Neural cell (in vitro differentiated cells): ENCODE measurements at regions not wholly inside any gene's neighbourhood (a gene's known extent, or its start where the extent isn't known, plus 50 kb on each side); places are given as distances from the start of the nearest gene placed in this dataset.

Source experiments
- H2AFZ ChIP-seq: fragments of 200-600, 300-800 bp; sonication (generic), shearing (Covaris generic); 2 replicates; pipeline ENCODE4 v1.6.0; 2014; ENCODE audit warnings: low read depth, mild to moderate bottlenecking, antibody characterized with exemption, low read length, moderate library complexity
- H3F3A ChIP-seq: fragments of 200-600 bp; shearing (Covaris generic); 2 replicates; pipeline ENCODE4 v1.6.1; 2016; ENCODE audit warnings: mild to moderate bottlenecking, moderate library complexity, mixed read lengths, antibody characterized with exemption, low read length; ENCODE audit not compliant: insufficient read depth, poor library complexity, severe bottlenecking
- H3K27ac ChIP-seq: fragments of 200-600, 300-800 bp; sonication (generic), shearing (Covaris generic); 2 replicates; pipeline ENCODE4 v1.5.1; 2014; ENCODE audit warnings: mild to moderate bottlenecking, low read length, moderate library complexity
- H3K27me3 ChIP-seq: fragments of 300-800, 200-600 bp; sonication (generic), shearing (Covaris generic); 2 replicates; pipeline ENCODE4 v1.6.0; 2014; ENCODE audit warnings: mild to moderate bottlenecking, low read depth, low read length, moderate library complexity; ENCODE audit not compliant: insufficient read depth
- H3K36me3 ChIP-seq: fragments of 300-800, 200-600 bp; sonication (generic), shearing (Covaris generic); 2 replicates; pipeline ENCODE4 v1.5.1; 2014; ENCODE audit warnings: mild to moderate bottlenecking, antibody characterized with exemption, low read length, moderate library complexity; ENCODE audit not compliant: insufficient read depth
- H3K4me2 ChIP-seq: fragments of 300-800, 200-600 bp; sonication (generic), shearing (Covaris generic); 2 replicates; pipeline ENCODE4 v1.6.0; 2014; ENCODE audit warnings: mild to moderate bottlenecking, low read length
- H3K4me3 ChIP-seq: fragments of 300-800, 200-600 bp; sonication (generic), shearing (Covaris generic); 2 replicates; pipeline ENCODE4 v1.5.1; 2014; ENCODE audit warnings: mild to moderate bottlenecking, low read length, moderate library complexity
- H3K79me2 ChIP-seq: fragments of 200-600 bp; shearing (Covaris generic); replicated peaks from 2 replicates; pipeline ENCODE4 v1.6.0; 2014; ENCODE audit warnings: mild to moderate bottlenecking, low read length, moderate library complexity; ENCODE audit not compliant: insufficient read depth
- H3K9ac ChIP-seq: fragments of 300-800, 200-600 bp; sonication (generic), shearing (Covaris generic); 2 replicates; pipeline ENCODE4 v1.6.1; 2016; ENCODE audit warnings: mild to moderate bottlenecking, low read length, mixed read lengths
- H3K9me2 ChIP-seq: fragments of 200-600 bp; shearing (Covaris generic); 2 replicates; pipeline ENCODE4 v1.6.1; 2016; ENCODE audit warnings: mild to moderate bottlenecking, low read length, mixed read lengths; ENCODE audit not compliant: insufficient read depth
- H3K9me3 ChIP-seq: fragments of 200-600, 300-800 bp; sonication (generic), shearing (Covaris generic); 2 replicates; pipeline ENCODE4 v1.6.1; 2016; ENCODE audit warnings: mild to moderate bottlenecking, mixed run types, low read length, moderate library complexity, mixed read lengths
- H4K20me1 ChIP-seq: fragments of 200-600 bp; shearing (Covaris generic); 2 replicates; pipeline ENCODE4 v1.6.1; 2016; ENCODE audit warnings: mild to moderate bottlenecking, mixed run types; ENCODE audit not compliant: insufficient read depth
- CTCF ChIP-seq: fragments of 450-650 bp; IDR thresholded peaks from 2 replicates; pipeline ENCODE4 v1.5.1; 2014; ENCODE audit warnings: antibody characterized with exemption, mild to moderate bottlenecking, moderate library complexity; ENCODE audit not compliant: poor library complexity, severe bottlenecking
- EP300 ChIP-seq: fragments of 450-650 bp; conservative IDR thresholded peaks from 2 replicates; pipeline ENCODE4 v1.6.1; 2014; ENCODE audit warnings: antibody characterized with exemption, mild to moderate bottlenecking, moderate library complexity; ENCODE audit not compliant: poor library complexity, severe bottlenecking
- EZH2 ChIP-seq: fragments of 200-600, 300-800 bp; shearing (Covaris generic), sonication (generic); IDR thresholded peaks from 2 replicates; pipeline ENCODE4 v1.6.1; 2014; ENCODE audit warnings: antibody characterized with exemption, low read length, borderline replicate concordance, mild to moderate bottlenecking; ENCODE audit not compliant: insufficient read depth, poor library complexity, severe bottlenecking
- MXI1 ChIP-seq: fragments of 450-650 bp; conservative IDR thresholded peaks from 2 replicates; pipeline ENCODE4 v1.6.1; 2014; ENCODE audit warnings: antibody characterized with exemption, mild to moderate bottlenecking; ENCODE audit not compliant: poor library complexity, severe bottlenecking
- POLR2AphosphoS5 ChIP-seq: IDR thresholded peaks from 2 replicates; pipeline ENCODE4 v1.6.1; 2012
- RAD21 ChIP-seq: fragments of 450-650 bp; conservative IDR thresholded peaks from 2 replicates; pipeline ENCODE4 v1.6.1; 2014; ENCODE audit warnings: antibody characterized with exemption, mild to moderate bottlenecking, moderate library complexity
- REST ChIP-seq: IDR thresholded peaks from 2 replicates; pipeline ENCODE4 v1.6.1; 2012; ENCODE audit warnings: borderline replicate concordance
- SMC3 ChIP-seq: fragments of 450-650 bp; conservative IDR thresholded peaks from 2 replicates; pipeline ENCODE4 v1.6.1; 2014; ENCODE audit warnings: antibody characterized with exemption, mild to moderate bottlenecking, moderate library complexity; ENCODE audit not compliant: poor library complexity
- TAF1 ChIP-seq: IDR thresholded peaks from 2 replicates; pipeline ENCODE4 v1.6.1; 2012; ENCODE audit warnings: low read depth

GRCh38 chr16:48820379-48820778 lies 210.4 kb upstream of the N4BP1 start:
- Histone ChIP-seq H3K9ac (no peak overlapping the region), H3K27ac (no peak overlapping the region), H3K36me3 (no peaks in the 10 kb centered on the region), H3K4me3 (no peak overlapping the region), H2AFZ (no peak overlapping the region), H3K4me2 (no peak overlapping the region), H3K79me2 (no peaks in the 10 kb centered on the region), H3F3A (no peaks in the 10 kb centered on the region), H4K20me1 (no peaks in the 10 kb centered on the region), H3K9me2 (no peaks in the 10 kb centered on the region), H3K27me3 (no peaks in the 10 kb centered on the region), H3K9me3 (no peaks in the 10 kb centered on the region)
- no peak for TF ChIP-seq SMC3
- no peak for TF ChIP-seq EP300
- no peak for TF ChIP-seq MXI1
- no peak for TF ChIP-seq POLR2AphosphoS5
- no peak for TF ChIP-seq CTCF
- no peak for TF ChIP-seq RAD21
- TF ChIP-seq TAF1: no peak
- no peak for TF ChIP-seq EZH2
- no peak for TF ChIP-seq REST

- Histone ChIP-seq H4K20me1 (no peaks in the 10 kb centered on the region), H2AFZ (no peak overlapping the region), H3F3A (no peaks in the 10 kb centered on the region), H3K4me3 (no peak overlapping the region), H3K79me2 (no peaks in the 10 kb centered on the region), H3K9ac (no peak overlapping the region), H3K27ac (no peak overlapping the region), H3K9me3 (no peaks in the 10 kb centered on the region), H3K4me2 (no peak overlapping the region), H3K36me3 (no peaks in the 10 kb centered on the region), H3K27me3 (no peaks in the 10 kb centered on the region), H3K9me2 (no peaks in the 10 kb centered on the region)
- no peak for TF ChIP-seq TAF1
- TF ChIP-seq SMC3: no peak
- no peak for TF ChIP-seq EZH2
- TF ChIP-seq REST: no peak
- no peak for TF ChIP-seq RAD21
- no peak for TF ChIP-seq EP300
- TF ChIP-seq POLR2AphosphoS5: no peak
- TF ChIP-seq CTCF: no peak
- TF ChIP-seq MXI1: no peak
Observed at GRCh38 chr16:48818257-48818656, 208.3 kb upstream of the N4BP1 start.
